GM18511 (cell line): ENCODE measurements at regions not wholly inside any gene's neighbourhood (a gene's known extent, or its start where the extent isn't known, plus 50 kb on each side); places are given as distances from the start of the nearest gene placed in this dataset.
"Not testable (repeated sequence)": the region's sequence is repeated elsewhere in the genome, so short reads cannot be mapped to it uniquely, and the experiment has no call there.

Experiments
- ATAC-seq: cut with Tn5 transposase; IDR thresholded peaks from one replicate; pipeline ENCODE4 v1.9.1; 2021; ENCODE audit warnings: mild to moderate bottlenecking, moderate library complexity; ENCODE audit not compliant: unreplicated experiment

- no peak for ATAC-seq
Measured at GRCh38 chr22:34416022-34416860, 496.0 kb upstream of the LARGE1 start.

- not testable (repeated sequence) for ATAC-seq
Measured at GRCh38 chr22:34422948-34423347, 502.7 kb upstream of the LARGE1 start.

- no peak for ATAC-seq
Measured at GRCh38 chr22:34427436-34427835, 507.2 kb upstream of the LARGE1 start.

GRCh38 chr22:34427841-34428240 is 507.6 kb upstream of the LARGE1 start:
- no peak for ATAC-seq

GRCh38 chr22:34429314-34429713 is 509.0 kb upstream of the LARGE1 start:
- ATAC-seq = no peak

- ATAC-seq = no peak
Measured at GRCh38 chr22:34430386-34430785, 510.1 kb upstream of the LARGE1 start.

- ATAC-seq = no peak
Measured at GRCh38 chr22:34434371-34434770, 514.1 kb upstream of the LARGE1 start.

GRCh38 chr22:34437140-34437539 is 516.9 kb upstream of the LARGE1 start:
- ATAC-seq = no peak

GRCh38 chr22:34454598-34454997 is 534.3 kb upstream of the LARGE1 start:
- ATAC-seq = no peak

- no peak for ATAC-seq
Measured at GRCh38 chr22:34462795-34463194, 542.5 kb upstream of the LARGE1 start.

- no peak for ATAC-seq
Measured at GRCh38 chr22:34475886-34476285, 555.6 kb upstream of the LARGE1 start.

GRCh38 chr22:34476762-34477161 is 556.5 kb upstream of the LARGE1 start:
- no peak for ATAC-seq

GRCh38 chr22:34481090-34481489 is 560.8 kb upstream of the LARGE1 start:
- ATAC-seq = no peak

- no peak for ATAC-seq
Measured at GRCh38 chr22:34486381-34486780, 566.1 kb upstream of the LARGE1 start.

GRCh38 chr22:34489861-34490260 is 569.6 kb upstream of the LARGE1 start:
- ATAC-seq = no peak

GRCh38 chr22:34490886-34491285 is 570.6 kb upstream of the LARGE1 start:
- no peak for ATAC-seq

- no peak for ATAC-seq
Measured at GRCh38 chr22:34493486-34493885, 572.5 kb upstream of the ISX start.

GRCh38 chr22:34501366-34501965 is 564.5 kb upstream of the ISX start:
- no peak for ATAC-seq

- ATAC-seq = no peak
Measured at GRCh38 chr22:34502821-34503220, 563.1 kb upstream of the ISX start.

- no peak for ATAC-seq
Measured at GRCh38 chr22:34508797-34509196, 557.2 kb upstream of the ISX start.

GRCh38 chr22:34526681-34527080 is 539.3 kb upstream of the ISX start:
- no peak for ATAC-seq

GRCh38 chr22:34534101-34534500 is 531.9 kb upstream of the ISX start:
- ATAC-seq = no peak
